ENCODE measurements at regions not wholly inside any gene's neighbourhood (a gene's known extent, or its start where the extent isn't known, plus 50 kb on each side); places are given as distances from the start of the nearest gene placed in this dataset.
"Not testable (repeated sequence)": the region's sequence is repeated elsewhere in the genome, so short reads cannot be mapped to it uniquely, and the experiment has no call there.

DNA sequence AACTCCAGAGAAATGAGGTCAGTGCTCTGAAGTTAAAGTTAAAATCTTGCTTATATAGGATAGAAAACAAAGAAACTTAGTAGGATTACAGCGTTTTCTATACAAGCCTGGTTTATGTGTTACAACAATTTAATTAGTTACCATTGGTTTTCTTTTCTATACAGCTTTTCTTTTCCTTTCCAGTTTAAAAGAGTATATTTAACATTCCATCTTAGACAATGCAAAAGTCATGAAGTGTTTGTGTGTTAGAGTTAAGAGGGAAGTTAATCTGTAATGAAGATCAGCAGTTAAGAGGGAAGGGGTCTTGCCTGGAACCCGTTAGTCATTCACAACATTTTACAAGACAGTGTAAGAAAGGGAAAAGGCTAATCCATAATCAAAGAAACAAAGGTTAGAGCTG is 338.3 kb downstream of the OTUD1 start:
- DNase-seq = no peak

GRCh38 chr10:23779301-23779700 is 340.4 kb downstream of the OTUD1 start:
- DNase-seq = no peak

DNA sequence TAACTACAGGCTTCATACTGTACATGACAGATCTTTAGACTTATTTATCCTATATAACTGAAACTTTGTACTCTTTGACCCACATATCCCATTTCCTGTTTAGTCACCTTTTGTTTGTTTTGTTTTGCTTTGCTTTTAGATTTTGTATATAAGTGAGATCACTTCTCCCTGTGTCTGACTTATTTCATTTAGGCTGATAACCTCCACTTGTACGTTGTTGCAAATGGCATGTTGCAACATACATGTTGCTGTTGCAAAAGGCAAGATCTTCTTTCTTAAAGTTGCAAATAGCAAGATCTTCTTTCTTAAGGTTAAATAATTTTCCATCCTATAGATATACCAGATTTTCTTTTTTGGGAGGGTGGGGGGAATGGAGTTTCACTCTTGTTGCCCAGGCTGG is 341.5 kb downstream of the OTUD1 start:
- DNase-seq = peak; percentile 19

GRCh38 chr10:23786594-23786993 is 347.7 kb downstream of the OTUD1 start:
- no peak for DNase-seq

GRCh38 chr10:23793577-23793976 is 354.7 kb downstream of the OTUD1 start:
- DNase-seq = no peak

DNA sequence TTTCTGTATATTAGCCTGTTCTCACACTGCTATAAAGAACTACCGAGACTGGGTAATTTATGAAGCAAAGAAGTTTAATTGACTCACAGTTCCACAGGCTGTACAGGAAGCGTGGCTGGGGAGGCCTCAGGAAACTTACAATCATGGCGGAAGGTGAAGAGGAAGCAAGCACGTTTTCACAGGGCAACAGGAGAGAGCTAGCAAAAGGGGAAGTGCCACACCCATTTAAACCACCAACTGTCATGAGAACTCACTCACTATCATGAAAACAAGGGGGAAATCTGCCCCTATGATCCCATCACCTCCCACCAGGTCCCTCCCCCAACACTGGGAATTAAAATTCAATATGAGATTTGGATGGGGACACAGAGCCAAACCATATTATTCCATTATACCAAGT is 358.6 kb downstream of the OTUD1 start:
- DNase-seq = peak; percentile 73

GRCh38 chr10:23804125-23804524 is 365.2 kb downstream of the OTUD1 start:
- no peak for DNase-seq

GRCh38 chr10:23813687-23814086 is 374.8 kb downstream of the OTUD1 start:
- DNase-seq = no peak

- no peak for DNase-seq
Measured at GRCh38 chr10:23818484-23818883, 379.6 kb downstream of the OTUD1 start.

DNA sequence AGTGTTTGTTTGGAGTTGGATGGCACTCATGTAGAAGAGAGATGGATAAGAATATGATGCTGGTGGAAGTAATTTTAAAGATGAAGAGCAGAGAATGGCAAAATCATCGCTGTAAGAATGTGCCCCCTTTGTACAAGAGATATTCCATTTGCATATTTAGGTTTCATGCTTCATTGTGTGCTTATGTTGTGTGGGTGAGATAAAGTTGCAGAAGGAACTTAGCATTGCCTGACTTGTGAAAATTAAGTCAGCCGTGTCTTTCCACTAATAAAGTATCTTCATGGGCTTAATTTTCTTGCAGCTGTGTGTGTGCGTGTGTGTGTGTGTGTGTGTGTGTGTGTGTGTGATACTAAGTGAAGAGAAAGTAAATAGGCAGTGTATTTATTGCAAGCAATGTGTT is 381.9 kb downstream of the OTUD1 start:
- no peak for DNase-seq

- no peak for DNase-seq
Measured at GRCh38 chr10:23824822-23825221, 384.1 kb upstream of the KIAA1217 start.

DNA sequence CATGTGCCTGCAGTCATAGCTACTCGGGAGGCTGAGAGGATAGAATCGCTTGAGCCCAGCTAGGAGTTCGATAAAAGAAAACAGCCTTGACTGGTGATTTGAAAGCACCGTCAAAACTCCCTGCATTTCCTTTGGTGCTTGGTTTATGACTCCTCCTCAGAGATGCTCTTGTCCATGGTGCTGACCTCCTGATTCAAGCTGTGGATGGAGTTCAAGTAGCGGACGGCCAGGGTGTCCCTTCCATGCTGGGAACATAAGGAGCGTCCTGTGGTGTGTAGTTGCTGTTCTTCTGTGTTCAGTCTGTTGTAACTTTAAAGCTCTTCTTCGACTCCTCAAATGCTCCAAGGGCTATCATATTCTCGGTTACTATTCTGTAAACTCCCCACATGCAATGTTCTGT is 382.5 kb upstream of the KIAA1217 start:
- DNase-seq = peak; percentile 62

DNA sequence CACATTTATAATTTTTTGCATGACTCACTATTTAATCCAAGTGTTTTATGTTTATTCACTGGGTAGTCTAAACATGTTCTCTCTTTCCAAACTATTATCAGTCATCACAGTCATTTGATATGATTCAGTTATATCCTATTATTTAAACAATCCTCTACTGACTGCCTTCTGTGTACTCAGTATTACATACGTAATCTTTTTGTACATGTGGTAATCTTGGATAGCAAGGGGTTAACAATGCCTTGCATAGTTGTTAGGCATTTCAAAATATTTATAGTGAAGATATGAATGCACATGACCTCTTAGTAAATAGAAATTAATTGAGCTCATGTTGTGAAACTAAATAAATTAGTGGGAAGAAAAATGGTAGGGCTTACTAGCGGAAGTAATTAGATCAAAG is 379.4 kb upstream of the KIAA1217 start:
- no peak for DNase-seq

DNA sequence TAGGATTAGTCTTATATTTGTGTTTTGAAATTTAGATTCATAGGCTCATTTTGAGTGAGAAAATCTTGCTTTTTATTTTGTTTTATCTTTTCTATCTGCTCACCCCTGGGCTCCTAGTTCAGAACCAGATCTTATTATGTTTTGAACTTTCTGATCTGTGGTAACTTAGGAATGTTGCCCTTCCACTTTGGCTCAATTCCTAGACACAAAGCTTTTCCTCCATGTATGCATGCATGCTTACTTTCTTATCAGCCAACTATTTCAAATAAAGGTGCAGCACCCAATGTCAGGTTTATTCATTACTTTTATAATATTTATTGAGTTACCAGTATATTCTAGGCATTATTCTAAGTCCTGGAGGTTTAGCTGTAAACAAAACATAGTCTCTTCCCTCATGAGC is 374.8 kb upstream of the KIAA1217 start:
- DNase-seq = no peak

DNA sequence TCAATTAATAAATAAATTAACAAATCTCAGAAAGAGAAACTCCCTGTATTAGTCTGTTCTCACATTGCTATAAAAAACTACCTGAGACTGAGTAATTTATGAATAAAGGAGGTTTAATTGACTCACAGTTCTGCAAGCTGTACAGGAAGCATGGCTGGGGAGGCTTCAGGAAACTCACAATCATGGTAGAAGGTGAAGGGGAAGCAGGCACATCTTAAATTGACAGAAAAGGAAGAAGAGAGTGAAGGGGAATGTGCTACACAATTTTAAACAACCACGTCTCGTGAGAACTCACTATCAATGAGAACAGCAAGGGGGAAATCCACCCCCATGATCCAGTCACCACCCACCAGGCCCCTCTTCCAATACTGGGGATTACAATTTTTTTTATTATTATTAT is 358.3 kb upstream of the KIAA1217 start:
- no peak for DNase-seq

DNA sequence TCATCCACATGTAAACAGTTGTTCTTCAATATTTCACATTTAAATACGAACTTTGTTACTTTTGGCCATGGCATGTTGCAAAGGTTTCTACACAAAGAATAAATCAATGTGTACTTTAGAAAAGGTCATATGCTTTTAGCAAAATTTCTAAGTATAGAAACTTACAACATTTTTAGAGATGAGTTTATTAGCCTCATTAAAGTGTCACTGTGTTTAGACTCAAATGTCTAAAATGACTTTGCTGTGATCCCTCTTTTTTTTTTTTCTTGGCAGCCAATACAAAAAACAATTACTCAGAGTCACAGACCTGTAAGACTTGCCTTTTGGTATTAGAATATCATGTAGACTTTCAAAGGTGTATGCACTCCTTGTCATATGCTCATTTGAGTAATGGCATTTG is 349.3 kb upstream of the KIAA1217 start:
- no peak for DNase-seq

GRCh38 chr10:23864631-23865147 is 344.2 kb upstream of the KIAA1217 start:
- DNase-seq = no peak

- DNase-seq = not testable (repeated sequence)
Measured at GRCh38 chr10:23866985-23867384, 342.0 kb upstream of the KIAA1217 start.

GRCh38 chr10:23868121-23868520 is 340.8 kb upstream of the KIAA1217 start:
- no peak for DNase-seq

GRCh38 chr10:23869548-23869947 is 339.4 kb upstream of the KIAA1217 start:
- DNase-seq = no peak

DNA sequence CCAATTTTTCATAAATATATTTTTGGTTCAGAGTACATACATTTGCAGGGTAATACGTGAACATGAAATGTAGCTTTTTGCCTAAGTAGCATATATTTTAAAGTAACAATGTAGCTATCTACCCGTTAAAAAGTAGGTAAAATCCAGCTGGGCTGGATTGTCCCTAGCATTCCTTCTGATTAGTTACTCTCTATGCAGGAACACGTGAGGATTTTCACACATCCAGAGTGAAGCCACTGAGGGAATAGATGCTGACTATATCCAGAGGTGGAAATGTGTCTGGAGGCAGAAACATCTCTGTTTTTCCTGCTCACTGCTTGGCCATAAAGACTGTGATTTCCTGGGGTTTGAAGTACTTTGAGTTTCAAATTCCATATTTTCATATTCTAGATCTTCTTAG is 338.9 kb upstream of the KIAA1217 start:
- DNase-seq = no peak

DNA sequence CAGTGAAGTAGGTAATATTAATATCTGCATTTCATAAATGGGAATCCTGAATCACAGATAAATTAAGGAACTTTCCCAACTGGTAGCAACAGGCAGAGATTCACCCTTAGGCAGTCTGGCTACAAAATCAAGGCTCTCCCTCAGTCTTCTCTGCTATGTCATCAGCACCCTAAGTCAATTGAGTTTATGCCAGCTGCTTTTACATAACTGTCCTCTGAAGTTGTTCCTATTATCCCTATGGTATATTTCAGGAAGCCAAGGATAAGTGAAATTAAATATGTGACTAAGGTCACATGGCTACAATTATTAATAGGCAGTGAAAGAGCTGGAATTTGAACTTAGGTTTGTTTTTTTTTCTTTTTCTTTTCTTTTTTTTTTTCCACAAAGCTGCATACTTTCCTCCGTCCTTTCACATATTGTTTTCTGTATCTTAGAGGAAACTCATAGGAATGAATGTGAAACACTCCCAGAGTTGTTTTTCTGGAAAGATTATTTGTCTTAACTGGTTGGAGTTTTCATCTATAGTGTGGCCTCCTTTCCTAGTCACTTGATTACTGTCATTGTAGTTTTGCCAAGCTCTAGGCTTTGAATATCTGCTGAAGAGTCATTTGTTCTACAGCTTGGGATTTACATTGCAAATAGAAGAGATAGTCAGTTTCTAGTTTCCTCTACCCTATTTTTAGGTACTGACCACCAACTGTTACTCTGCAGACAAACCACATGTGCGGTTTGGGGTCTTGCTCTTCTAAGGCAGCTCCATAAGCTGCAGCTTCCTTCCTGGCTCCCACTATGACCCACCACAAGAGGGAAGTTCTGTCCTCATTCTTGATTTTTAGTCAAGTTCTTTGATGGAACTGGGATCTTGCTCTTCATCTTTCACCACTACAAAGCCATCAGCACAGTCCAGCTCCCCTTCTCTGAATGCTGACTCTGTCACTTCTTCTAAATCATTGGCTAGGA is 338.0 kb upstream of the KIAA1217 start:
- peak; percentile 90 for DNase-seq

- DNase-seq = no peak
Measured at GRCh38 chr10:23872290-23872689, 336.6 kb upstream of the KIAA1217 start.

DNA sequence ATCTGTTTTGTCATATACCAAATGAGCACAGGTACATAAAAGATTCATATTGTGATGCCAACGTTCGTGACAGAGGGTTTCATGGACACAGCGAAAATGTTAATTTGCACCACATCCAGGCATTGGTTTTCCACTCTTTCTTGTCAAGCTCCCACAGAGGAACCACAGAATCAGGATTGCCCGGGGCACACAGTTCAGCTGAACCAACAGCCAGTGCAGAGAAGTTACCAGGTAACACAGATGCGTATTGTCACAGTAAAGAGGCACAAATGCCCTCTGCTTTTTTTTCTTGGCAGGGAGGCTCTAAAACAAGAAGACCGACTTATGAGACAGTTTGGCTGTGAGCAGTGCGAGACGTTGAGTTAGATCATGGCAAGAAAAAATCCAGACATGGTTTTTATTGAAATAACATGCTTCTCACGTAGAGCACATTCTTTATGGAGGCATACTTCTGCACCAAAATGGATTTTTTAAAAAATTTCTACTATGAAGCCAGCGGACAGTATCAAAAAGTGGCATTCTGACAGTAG is 331.1 kb upstream of the KIAA1217 start:
- no peak for DNase-seq

All from hematopoietic multipotent progenitor cell treated with erythropoietin and hydrocortisone succinate and interleukin-3 and kit ligand, for 4 days (in vitro differentiated cells).